SKM-1 (cell line): ENCODE measurements at regions not wholly inside any gene's neighbourhood (a gene's known extent, or its start where the extent isn't known, plus 50 kb on each side); places are given as distances from the start of the nearest gene placed in this dataset.
"Not testable (repeated sequence)": the region's sequence is repeated elsewhere in the genome, so short reads cannot be mapped to it uniquely, and the experiment has no call there.

ENCODE experiments used
- DNase-seq: peaks from one replicate; lab custom pipeline; 2025; ENCODE audit not compliant: unreplicated experiment; lab: John Stamatoyannopoulos, UW

DNA sequence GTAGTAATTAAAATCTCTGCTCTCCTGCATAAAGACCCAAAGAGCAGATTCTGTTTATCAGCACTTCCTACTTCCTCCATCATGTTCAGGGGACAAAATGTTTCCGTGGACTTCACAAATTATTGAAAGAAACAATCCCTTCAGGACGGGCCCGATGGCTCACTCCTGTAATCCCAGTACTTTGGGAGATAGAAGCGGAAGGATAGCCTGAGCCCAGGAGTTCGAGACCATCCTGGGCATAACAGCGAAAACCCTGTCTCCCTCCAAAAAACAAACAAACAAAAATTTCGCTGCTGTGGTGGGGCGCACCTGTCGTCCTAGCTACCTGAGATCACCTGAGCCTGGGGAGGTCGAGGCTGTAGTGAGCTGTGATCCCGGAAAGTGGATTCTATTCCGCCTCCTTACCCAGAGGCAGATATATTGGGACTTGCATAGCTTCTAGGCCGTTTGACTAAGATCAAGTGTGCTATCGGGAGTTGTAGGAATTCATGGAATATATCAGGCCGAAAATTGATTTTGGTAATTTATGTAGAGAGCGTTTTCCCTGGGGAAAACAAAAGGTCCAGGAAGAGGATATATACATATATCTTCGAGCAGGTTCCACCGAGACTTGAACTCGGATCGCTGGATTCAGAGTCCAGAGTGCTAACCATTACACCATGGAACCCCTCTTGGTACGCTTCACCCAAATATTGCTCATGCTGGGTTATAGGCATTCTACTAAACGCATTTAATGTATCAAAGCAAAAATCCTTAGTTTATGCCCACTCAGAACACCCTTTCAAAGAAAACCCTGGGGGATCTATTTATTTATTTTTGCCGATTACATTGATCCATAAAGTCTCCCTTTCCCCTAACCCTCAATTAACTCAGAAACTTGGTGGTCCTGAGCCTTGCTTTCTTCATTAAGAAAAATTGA lies 74.5 kb upstream of the ZNF184 start:
- no peak for DNase-seq

DNA sequence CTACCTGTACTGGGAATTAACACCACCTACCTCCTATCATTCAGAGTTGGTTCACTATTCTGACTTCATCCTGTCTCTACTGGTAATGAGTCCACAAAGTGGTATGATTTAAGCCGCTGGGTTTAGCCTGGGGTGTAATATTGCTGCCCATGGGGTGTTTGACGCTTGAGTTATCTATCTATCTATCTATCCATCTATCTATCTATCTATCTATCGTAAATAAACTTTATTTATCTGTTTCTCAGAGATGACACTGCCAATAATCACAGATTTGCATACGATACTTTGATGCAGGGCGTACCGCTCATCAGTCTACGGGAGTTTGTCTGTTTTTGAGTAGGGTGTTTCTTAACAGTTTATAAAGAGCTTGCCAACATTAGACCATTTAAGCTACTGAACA lies 73.6 kb upstream of the ZNF184 start:
- DNase-seq, result no peak

DNA sequence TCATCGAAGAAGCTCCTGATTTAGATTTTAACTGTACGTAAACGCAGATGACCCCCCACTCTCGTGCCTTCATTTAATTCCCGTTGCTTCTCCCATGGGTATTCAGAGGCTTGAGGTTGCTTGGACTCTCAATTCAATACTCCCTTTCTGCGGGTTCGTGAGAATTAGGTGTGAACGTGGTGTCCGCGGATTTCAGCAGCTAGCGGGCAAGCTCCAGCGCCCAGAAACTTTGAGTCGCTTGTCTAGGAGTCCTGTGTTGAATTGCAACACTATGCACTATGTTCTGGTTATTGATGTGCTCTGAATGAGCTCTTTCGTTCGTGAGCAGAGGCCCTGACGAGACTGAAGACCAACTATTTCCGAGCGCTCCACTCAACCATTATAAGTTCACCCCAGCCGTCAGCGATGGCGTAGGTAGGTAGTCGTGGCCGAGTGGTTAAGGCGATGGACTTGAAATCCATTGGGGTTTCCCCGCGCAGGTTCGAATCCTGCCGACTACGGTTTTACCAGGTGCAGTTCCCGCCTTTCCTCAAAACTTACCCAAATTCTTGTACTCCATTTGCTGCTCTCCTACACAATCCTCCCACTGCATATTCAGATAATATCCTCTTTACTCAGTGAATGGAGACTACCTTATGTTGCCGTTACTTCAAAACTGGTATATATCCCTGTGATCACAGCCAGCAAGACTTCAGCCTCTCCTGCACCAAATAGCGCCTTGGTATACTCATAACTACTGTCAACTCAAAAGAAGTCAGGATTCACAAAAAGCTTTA lies 72.6 kb upstream of the ZNF184 start:
- no peak for DNase-seq

DNA sequence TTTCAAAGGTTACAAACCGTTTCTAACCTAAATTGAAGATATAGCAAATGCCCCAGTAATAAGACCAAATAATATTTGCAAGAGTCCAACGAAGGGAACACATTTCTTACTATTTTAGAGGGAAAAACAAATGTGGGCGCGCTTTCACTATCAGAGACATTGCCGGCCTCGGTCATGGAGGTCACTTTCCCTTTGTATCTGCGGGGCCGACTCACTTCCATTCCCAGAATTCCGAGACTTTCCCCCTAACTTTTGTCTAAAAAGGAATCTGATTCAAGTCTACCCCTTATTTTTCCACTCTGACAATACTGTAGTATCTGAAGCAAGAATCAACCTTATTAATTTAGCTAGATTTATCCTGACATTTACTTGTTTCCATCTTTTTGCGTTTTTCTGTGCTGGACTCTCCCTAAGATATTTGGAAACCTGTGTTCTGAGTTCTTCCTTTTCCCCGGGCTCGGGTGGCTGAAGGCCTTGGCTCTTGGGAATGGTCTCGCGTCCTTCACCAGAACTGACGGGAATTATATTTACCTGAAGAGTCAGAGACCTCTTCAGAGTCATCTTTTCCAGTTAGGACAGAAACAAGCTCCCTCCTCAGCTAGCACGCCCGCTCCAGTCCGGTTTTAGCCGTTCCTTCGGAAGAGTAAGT lies 71.8 kb upstream of the ZNF184 start:
- no peak for DNase-seq

DNA sequence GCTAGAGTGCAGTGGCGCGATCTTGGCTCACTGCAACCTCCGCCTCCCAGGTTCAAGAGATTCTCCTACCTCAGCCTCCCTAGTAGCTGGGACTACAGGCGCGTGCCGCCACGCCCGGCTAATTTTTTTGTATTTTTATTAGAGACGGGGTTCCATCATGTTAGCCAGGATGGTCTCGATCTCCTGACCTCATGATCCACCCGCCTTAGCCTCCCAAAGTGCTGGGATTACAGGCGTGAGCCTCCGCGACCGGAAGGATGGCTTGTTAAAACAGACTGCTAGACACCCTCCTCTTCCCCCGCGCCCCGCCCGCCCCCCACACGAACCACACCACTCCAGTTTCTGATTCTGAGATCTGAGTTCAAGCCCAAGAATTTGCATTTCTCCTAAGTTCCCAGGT lies 71.2 kb upstream of the ZNF184 start:
- not testable (repeated sequence) for DNase-seq

DNA sequence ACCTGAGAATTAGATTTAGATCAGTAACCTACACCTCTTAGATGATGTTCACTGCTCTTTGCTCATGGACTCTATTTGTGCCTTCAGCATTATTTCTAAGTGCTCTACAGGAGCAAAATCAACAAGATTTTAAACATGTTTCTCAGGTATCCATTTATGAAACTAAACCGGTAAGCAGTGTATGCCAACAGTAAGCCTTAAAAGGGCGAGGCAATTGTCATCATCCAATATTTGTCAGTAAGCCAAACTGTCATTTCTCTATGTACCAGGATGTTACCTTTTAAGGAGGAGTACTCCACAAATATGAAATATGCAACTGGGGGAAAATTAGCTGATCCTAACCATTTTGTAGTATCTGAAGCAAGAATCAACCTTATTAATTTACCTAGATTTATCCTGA lies 69.6 kb upstream of the ZNF184 start:
- DNase-seq, result no peak

DNA sequence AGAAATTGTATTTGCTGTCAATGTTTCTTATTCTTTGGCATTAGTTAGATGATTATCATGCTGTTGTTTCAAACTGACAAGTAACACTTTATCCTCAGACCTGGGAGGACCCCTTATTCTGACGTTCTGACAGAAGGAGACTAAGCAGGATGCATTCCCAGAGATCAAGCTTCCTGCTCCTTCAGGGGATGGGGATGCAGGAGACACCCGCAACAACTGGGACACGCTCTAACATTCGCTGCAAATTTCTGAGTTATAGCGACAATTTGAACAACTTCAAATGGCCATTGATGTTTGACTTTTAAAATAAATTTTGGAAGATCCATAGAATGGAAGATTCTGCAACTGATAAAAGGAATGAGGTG lies 69.0 kb upstream of the ZNF184 start:
- DNase-seq, result no peak

DNA sequence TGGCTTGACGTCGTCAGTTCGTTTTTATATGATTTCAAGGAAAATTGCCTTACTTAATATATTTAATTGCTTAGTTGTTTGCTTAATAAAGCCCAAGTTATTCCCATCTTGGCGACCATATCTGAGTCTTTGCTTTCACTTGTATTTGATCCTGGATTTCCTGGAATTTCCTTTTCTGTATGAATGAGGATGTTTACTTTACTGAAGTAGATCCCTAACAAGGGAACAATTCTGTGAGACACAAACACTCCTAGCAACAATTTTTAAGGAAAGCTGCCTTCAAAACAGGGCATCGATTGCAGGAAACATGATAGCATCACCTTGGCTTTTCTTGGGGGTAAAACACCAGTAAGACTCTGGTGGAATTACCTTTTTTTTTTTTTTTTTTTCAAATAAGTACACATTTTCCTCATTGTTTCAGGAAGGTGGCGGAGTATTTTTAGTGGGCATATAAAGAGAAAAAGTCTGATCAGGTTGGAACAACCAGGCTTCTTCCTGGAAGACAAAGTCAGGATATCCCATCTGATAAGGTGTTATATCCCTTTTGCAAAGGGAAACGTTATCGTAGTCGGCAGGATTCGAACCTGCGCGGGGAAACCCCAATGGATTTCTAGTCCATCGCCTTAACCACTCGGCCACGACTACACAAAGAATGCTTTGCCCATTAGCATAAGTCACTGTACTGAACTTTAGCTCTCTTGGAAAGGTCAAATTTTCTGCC lies 68.5 kb upstream of the ZNF184 start:
- no peak for DNase-seq

DNA sequence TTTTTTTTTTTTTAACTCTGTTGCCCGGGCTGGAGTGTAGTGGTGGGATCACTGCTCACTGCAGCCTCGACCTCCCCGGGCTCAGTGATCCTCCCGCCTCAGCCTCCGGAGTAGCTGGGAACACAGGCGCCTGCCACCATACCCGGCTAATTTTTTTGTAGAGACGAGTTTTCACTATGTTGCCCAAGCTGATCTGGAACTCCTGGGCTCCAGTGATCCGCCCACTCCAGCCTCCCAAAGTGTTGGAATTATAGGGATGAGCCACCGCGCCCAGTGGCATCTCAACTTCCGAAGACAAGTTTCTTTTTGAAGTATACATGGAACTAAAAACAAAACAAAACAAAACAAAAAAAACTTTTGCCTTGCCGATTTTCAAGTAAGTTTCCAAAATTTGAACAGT lies 66.6 kb upstream of the ZNF184 start:
- no peak for DNase-seq

DNA sequence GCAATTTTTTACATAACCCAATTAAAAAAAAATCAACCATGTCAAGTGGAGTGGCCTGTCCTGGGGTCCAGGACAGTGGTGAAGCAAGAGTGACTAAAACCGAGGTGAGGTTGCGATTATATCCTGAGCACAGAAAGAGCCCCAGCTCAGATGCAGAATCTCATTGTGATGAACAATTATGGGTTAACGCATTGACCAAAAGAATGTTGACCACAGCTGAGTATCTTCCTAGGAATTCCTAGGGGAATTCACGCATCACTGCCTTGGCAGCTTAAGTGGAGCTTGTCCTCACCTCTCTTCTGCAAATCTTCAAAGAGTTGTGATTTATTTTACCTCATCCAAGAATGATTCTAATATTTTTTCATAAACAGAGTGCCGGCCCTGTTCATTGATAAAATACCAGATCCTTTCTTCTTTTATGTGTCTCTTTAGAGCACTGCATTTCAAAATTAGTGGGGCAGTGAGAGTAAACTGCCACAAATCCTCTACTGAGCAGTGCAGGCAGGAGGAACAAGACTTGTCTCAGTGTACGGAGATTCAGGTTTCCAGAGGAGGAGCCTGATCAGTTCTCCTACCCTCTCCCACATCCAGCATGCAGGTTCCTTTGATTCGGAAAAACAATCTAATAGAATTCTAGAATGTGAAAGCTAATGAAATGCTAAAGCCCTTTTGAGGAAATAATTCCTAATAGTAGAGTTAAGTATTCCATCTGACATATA lies 60.1 kb upstream of the ZNF184 start:
- DNase-seq, result no peak

DNA sequence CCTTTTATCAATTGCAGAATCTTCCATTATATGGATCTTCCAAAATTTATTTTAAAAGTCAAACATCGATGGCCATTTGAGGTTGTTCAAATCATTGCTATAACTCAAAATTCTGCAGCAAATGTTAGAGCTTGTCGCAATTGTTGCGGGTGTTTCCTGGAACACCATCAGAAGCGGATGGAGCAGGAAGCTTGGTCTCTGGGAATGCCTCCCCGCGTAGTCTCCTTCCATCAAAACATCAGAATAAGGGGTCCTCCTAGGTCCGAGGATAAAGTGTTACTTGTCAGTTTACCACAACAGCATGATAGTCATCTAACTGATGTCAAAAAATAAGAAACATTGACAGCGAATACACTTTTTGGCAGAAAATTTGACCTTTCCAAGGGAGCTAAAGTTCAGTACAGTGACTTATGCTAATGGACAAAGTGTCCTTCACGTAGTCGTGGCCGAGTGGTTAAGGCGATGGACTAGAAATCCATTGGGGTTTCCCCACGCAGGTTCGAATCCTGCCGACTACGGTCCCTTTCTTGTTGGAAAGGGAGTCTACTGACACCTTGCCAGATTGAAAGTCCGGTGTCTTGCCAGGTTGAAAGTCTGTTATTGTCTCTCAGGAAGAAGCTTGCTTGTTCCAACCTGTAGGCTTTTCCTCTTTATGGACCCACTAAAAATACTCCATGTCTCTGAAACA lies 59.0 kb upstream of the ZNF184 start:
- DNase-seq, result no peak

DNA sequence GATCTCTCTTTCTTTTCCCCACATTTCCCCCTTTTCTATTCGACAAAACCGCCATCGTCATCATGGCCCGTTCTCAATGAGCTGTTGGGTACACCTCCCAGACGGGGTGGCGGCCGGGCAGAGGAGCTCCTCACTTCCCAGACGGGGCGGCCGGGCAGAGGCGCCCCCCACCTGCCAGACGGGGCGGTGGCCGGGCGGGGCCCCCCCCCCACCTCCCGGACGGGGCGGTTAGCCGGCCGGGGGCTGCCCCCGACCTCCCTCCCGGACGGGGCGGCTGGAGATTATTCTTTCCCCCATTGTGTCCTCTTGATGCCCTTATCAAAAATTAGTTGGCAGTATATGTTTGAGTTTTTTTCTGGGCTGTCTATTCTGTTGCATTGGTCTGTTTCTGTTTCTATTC lies 56.9 kb upstream of the ZNF184 start:
- DNase-seq, result not testable (repeated sequence)

DNA sequence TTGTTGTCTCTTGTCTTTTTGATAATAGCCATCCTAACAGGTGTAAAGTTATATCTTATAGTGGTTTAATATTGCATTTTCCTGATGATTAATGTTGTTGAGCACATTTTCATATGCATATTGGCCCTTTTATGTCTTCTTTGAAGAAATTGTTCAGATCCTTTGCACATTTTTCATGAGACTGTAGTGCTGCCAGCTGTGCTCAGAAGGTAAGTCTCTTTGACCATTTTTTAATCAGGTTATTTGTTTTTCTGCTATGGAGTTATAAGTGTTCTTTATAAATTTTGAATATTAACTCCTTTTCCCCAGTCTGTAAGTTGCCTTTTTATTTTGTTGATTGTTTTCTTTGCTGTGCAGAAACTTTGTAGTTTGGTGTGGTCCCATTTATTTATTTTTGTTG lies 55.8 kb upstream of the ZNF184 start:
- no peak for DNase-seq
